Breast epithelium (tissue), 3 donors: ENCODE measurements at regions not wholly inside any gene's neighbourhood (a gene's known extent, or its start where the extent isn't known, plus 50 kb on each side); places are given as distances from the start of the nearest gene placed in this dataset.

Experiments used
- POLR2AphosphoS5 ChIP-seq, 3 donors: sonication (generic); formaldehyde crosslinking; IDR thresholded peaks; one replicate each; pipeline ENCODE4 v1.6.1; 2017; ENCODE audit warnings: antibody characterized with exemption in 3 of 3
- TF ChIP-seq, protein P1 (sequence below), 3 donors: fragments of 450-650 bp; IDR thresholded peaks; one replicate each; pipeline ENCODE4 v1.5.1; 2016 to 2017; ENCODE audit warnings: antibody characterized with exemption in 3 of 3, mild to moderate bottlenecking in 3 of 3, moderate library complexity in 3 of 3

DNA sequence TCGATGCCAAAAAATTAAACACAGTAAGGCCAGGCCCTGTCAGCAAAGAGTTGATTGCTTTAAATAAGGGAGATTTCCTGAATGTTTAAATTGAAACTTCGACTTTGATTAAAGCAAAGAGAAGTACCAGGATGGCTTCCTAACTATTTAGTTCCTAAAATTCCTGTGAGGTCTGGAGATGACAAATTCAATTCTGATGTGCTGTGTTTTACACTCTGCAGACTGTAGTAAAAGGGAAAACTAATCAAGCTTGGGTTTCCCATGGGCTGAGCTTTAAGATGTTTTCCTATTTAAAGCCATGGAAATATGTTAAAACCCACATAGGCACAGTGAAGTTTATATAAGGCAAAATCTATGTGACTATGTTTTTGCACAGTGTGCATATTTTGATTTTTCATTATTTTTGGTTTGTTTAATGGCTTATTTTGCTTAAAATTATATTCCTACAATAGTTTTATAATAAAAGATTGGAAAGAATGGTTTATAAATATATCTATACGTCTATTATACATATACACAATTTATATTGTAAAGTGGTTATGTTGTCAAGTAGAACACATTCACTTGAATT lies 198.5 kb upstream of the EYA4 start:
- TF ChIP-seq POLR2AphosphoS5 (IDR thresholded peaks at IDR 0.05) = no peak
- TF ChIP-seq, protein P1, sequence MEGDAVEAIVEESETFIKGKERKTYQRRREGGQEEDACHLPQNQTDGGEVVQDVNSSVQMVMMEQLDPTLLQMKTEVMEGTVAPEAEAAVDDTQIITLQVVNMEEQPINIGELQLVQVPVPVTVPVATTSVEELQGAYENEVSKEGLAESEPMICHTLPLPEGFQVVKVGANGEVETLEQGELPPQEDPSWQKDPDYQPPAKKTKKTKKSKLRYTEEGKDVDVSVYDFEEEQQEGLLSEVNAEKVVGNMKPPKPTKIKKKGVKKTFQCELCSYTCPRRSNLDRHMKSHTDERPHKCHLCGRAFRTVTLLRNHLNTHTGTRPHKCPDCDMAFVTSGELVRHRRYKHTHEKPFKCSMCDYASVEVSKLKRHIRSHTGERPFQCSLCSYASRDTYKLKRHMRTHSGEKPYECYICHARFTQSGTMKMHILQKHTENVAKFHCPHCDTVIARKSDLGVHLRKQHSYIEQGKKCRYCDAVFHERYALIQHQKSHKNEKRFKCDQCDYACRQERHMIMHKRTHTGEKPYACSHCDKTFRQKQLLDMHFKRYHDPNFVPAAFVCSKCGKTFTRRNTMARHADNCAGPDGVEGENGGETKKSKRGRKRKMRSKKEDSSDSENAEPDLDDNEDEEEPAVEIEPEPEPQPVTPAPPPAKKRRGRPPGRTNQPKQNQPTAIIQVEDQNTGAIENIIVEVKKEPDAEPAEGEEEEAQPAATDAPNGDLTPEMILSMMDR (IDR thresholded peaks at IDR 0.05) = no peak
